GM23338 (cell line): ENCODE measurements at regions not wholly inside any gene's neighbourhood (a gene's known extent, or its start where the extent isn't known, plus 50 kb on each side); places are given as distances from the start of the nearest gene placed in this dataset.

Experiments used
- ATAC-seq: fragments of 200-7000 bp; cut with Tn5 transposase; 3 replicates; pipeline ENCODE4 v1.9.1; 2020
- DNase-seq: peaks from one replicate; pipeline ENCODE4 v3.0.0-alpha.2; 2015; ENCODE audit warnings: low spot score
- H2AFZ ChIP-seq: fragments of 200-600 bp; sonication (generic); 2 replicates; pipeline ENCODE4 v1.8.0; 2016; ENCODE audit warnings: antibody characterized with exemption, mild to moderate bottlenecking, moderate library complexity
- H3F3A ChIP-seq: fragments of 200-600 bp; sonication (generic); replicated peaks from 2 replicates; pipeline ENCODE4 v1.8.0; 2017; ENCODE audit warnings: antibody characterized with exemption, mixed run types, low read depth
- H3K27ac ChIP-seq: fragments of 200-600 bp; sonication (generic); 2 replicates; pipeline ENCODE4 v1.6.1; 2016; ENCODE audit warnings: low read depth
- H3K27me3 ChIP-seq: fragments of 200-600 bp; sonication (generic); 2 replicates; pipeline ENCODE4 v1.8.0; 2016; ENCODE audit warnings: mild to moderate bottlenecking, mixed run types, moderate library complexity; ENCODE audit not compliant: insufficient read depth
- H3K36me3 ChIP-seq: fragments of 200-600 bp; sonication (generic); 2 replicates; pipeline ENCODE4 v1.8.0; 2016; ENCODE audit warnings: mild to moderate bottlenecking; ENCODE audit not compliant: insufficient read depth
- H3K4me1 ChIP-seq: fragments of 200-600 bp; sonication (generic); 2 replicates; pipeline ENCODE4 v1.8.0; 2016; ENCODE audit warnings: mild to moderate bottlenecking, moderate library complexity; ENCODE audit not compliant: insufficient read depth
- H3K4me2 ChIP-seq: fragments of 200-600 bp; sonication (generic); 2 replicates; pipeline ENCODE4 v1.7.1; 2017; ENCODE audit warnings: mixed run types
- H3K4me3 ChIP-seq: fragments of 200-600 bp; sonication (generic); 2 replicates; pipeline ENCODE4 v1.6.1; 2016; ENCODE audit warnings: mixed run types
- H3K79me2 ChIP-seq: fragments of 200-600 bp; sonication (generic); replicated peaks from 2 replicates; pipeline ENCODE4 v1.8.0; 2017; ENCODE audit warnings: mild to moderate bottlenecking; ENCODE audit not compliant: insufficient read depth
- H3K9me2 ChIP-seq: fragments of 200-600 bp; sonication (generic); 2 replicates; pipeline ENCODE4 v1.8.0; 2017; ENCODE audit not compliant: insufficient read depth
- H4K20me1 ChIP-seq: fragments of 200-600 bp; sonication (generic); replicated peaks from 2 replicates; pipeline ENCODE4 v1.8.0; 2017; ENCODE audit warnings: mild to moderate bottlenecking; ENCODE audit not compliant: insufficient read depth
- H3K27ac Mint-ChIP-seq: 2 replicates; pipeline ENCODE4 v1.8.0; 2020; ENCODE audit warnings: inconsistent platforms, mild to moderate bottlenecking, moderate library complexity, mixed read lengths
- H3K27me3 Mint-ChIP-seq: 3 replicates; pipeline ENCODE4 v1.8.0; 2022; ENCODE audit warnings: low read depth, mild to moderate bottlenecking, moderate library complexity, mixed read lengths, inconsistent platforms; ENCODE audit not compliant: insufficient read depth, poor library complexity
- H3K36me3 Mint-ChIP-seq: 3 replicates; pipeline ENCODE4 v1.8.0; 2021; ENCODE audit warnings: low read depth, mild to moderate bottlenecking, inconsistent platforms, moderate library complexity, mixed read lengths
- H3K4me1 Mint-ChIP-seq: 3 replicates; pipeline ENCODE4 v1.8.0; 2020; ENCODE audit warnings: mild to moderate bottlenecking, inconsistent platforms, mixed read lengths
- H3K4me3 Mint-ChIP-seq: 3 replicates; pipeline ENCODE4 v1.8.0; 2021; ENCODE audit warnings: moderate library complexity, mild to moderate bottlenecking, inconsistent platforms, mixed read lengths
- H3K9me3 Mint-ChIP-seq: 3 replicates; pipeline ENCODE4 v1.8.0; 2020; ENCODE audit warnings: moderate library complexity, mild to moderate bottlenecking, inconsistent platforms, mixed read lengths
- CREB1 ChIP-seq: fragments of 250-450 bp; sonication (Bioruptor Pico); IDR thresholded peaks from 2 replicates; pipeline ENCODE4 v1.5.0; 2020; ENCODE audit warnings: low read depth, mild to moderate bottlenecking, moderate library complexity
- EZH2 ChIP-seq: fragments of 200-600 bp; sonication (generic); IDR thresholded peaks from one replicate; pipeline ENCODE4 v1.8.0; 2017; ENCODE audit warnings: antibody characterized with exemption, mild to moderate bottlenecking, low read depth; ENCODE audit not compliant: unreplicated experiment
- EZH2phosphoT487 ChIP-seq: fragments of 200-600 bp; sonication (generic); IDR thresholded peaks from one replicate; pipeline ENCODE4 v1.8.1; 2018; ENCODE audit warnings: antibody characterized with exemption; ENCODE audit not compliant: unreplicated experiment
- JUNB ChIP-seq: IDR thresholded peaks from one replicate; pipeline ENCODE4 v1.6.1; 2016; ENCODE audit warnings: antibody characterized with exemption; ENCODE audit not compliant: unreplicated experiment
- NANOG ChIP-seq: IDR thresholded peaks from 2 replicates; pipeline ENCODE4 v1.6.1; 2016; ENCODE audit warnings: antibody characterized with exemption, borderline replicate concordance
- POLR2AphosphoS5 ChIP-seq: IDR thresholded peaks from 2 replicates; pipeline ENCODE4 v1.6.1; 2016; ENCODE audit warnings: antibody characterized with exemption, low read depth
- STAT1 ChIP-seq: IDR thresholded peaks from one replicate; pipeline ENCODE4 v1.6.1; 2016; ENCODE audit warnings: antibody characterized with exemption; ENCODE audit not compliant: unreplicated experiment
- ZNF114 ChIP-seq: fragments of 250-450 bp; sonication (Bioruptor Pico); IDR thresholded peaks from 2 replicates; pipeline ENCODE4 v1.5.0; 2020; ENCODE audit warnings: mild to moderate bottlenecking, moderate library complexity
- ZNF331 ChIP-seq: fragments of 250-450 bp; sonication (Bioruptor Pico); IDR thresholded peaks from 2 replicates; pipeline ENCODE4 v1.5.0; 2020; ENCODE audit warnings: low read depth, mild to moderate bottlenecking, moderate library complexity
- TF ChIP-seq, protein P1 (sequence below), 2 experiments: fragments of 200-600 bp in 1 of 2; sonication (generic) in 1 of 2; conservative IDR thresholded peaks; 2 replicates each; pipeline versions ENCODE4 v1.5.1 to v1.6.1; 2016 to 2017; ENCODE audit warnings: antibody characterized with exemption in 2 of 2, low read depth in 2 of 2, mild to moderate bottlenecking in 2 of 2, moderate library complexity in 1 of 2
- TF ChIP-seq, protein P2 (sequence below): fragments of 250-450 bp; sonication (Bioruptor Pico); IDR thresholded peaks from 2 replicates; pipeline ENCODE4 v1.5.0; 2020; ENCODE audit warnings: mild to moderate bottlenecking, moderate library complexity
- TF ChIP-seq, protein P3 (sequence below): IDR thresholded peaks from one replicate; pipeline ENCODE4 v1.6.1; 2018; ENCODE audit warnings: antibody characterized with exemption; ENCODE audit not compliant: unreplicated experiment

DNA sequence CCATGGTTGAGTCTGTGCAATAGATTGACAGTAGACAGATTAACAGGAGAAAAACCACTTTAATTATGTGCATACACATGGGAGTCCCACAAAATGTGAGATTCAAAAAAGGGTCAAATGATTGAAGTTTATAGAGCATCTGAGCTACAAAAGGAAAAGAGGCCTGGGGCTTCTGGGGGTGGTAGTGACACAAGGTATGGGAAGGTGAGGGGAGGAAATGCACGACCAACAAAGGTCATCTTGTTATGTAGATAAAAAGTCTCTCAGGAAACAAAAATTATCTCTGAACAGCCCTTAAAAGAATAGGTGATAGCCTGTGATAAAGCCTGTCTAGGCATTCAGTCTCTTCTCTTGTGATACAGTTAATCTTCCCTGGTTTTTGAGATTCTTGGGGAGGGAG lies 141.7 kb downstream of the SEC23IP start:
- H3K36me3 ChIP-seq, result no peaks in the 10 kb centered on the region
- H3F3A ChIP-seq, result no peaks in the 10 kb centered on the region
- no peak overlapping the region for H3K27ac ChIP-seq
- Mint-ChIP-seq H3K36me3 (no peaks in the 10 kb centered on the region), H3K4me1 (peaks cover 7% of the 10 kb centered on the region), H3K4me3 (no peak overlapping the region), H3K27ac (no peak overlapping the region), H3K27me3 (no peaks in the 10 kb centered on the region), H3K9me3 (no peaks in the 10 kb centered on the region)
- no peaks in the 10 kb centered on the region for H3K27me3 ChIP-seq
- H3K9me2 ChIP-seq, result 0 out of 2 replicates have a peak, but pooled peaks cover 2% of the 10 kb centered on the region
- no peak overlapping the region for H3K4me3 ChIP-seq
- no peak overlapping the region for H3K4me2 ChIP-seq
- no peak overlapping the region for H2AFZ ChIP-seq
- no peak for ATAC-seq
- no peaks in the 10 kb centered on the region for H4K20me1 ChIP-seq
- no peak for DNase-seq
- TF ChIP-seq POLR2AphosphoS5, result no peak
- no peak for TF ChIP-seq EZH2phosphoT487
- no peak for TF ChIP-seq ZNF114 (CRISPR knock-in tag)
- TF ChIP-seq JUNB, result no peak
- TF ChIP-seq, protein P1, sequence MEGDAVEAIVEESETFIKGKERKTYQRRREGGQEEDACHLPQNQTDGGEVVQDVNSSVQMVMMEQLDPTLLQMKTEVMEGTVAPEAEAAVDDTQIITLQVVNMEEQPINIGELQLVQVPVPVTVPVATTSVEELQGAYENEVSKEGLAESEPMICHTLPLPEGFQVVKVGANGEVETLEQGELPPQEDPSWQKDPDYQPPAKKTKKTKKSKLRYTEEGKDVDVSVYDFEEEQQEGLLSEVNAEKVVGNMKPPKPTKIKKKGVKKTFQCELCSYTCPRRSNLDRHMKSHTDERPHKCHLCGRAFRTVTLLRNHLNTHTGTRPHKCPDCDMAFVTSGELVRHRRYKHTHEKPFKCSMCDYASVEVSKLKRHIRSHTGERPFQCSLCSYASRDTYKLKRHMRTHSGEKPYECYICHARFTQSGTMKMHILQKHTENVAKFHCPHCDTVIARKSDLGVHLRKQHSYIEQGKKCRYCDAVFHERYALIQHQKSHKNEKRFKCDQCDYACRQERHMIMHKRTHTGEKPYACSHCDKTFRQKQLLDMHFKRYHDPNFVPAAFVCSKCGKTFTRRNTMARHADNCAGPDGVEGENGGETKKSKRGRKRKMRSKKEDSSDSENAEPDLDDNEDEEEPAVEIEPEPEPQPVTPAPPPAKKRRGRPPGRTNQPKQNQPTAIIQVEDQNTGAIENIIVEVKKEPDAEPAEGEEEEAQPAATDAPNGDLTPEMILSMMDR (conservative IDR thresholded peaks at IDR 0.05; ENCODE audit: low read depth in 2 of 2), result no peak
- TF ChIP-seq EZH2, result no peak
- TF ChIP-seq, protein P2, sequence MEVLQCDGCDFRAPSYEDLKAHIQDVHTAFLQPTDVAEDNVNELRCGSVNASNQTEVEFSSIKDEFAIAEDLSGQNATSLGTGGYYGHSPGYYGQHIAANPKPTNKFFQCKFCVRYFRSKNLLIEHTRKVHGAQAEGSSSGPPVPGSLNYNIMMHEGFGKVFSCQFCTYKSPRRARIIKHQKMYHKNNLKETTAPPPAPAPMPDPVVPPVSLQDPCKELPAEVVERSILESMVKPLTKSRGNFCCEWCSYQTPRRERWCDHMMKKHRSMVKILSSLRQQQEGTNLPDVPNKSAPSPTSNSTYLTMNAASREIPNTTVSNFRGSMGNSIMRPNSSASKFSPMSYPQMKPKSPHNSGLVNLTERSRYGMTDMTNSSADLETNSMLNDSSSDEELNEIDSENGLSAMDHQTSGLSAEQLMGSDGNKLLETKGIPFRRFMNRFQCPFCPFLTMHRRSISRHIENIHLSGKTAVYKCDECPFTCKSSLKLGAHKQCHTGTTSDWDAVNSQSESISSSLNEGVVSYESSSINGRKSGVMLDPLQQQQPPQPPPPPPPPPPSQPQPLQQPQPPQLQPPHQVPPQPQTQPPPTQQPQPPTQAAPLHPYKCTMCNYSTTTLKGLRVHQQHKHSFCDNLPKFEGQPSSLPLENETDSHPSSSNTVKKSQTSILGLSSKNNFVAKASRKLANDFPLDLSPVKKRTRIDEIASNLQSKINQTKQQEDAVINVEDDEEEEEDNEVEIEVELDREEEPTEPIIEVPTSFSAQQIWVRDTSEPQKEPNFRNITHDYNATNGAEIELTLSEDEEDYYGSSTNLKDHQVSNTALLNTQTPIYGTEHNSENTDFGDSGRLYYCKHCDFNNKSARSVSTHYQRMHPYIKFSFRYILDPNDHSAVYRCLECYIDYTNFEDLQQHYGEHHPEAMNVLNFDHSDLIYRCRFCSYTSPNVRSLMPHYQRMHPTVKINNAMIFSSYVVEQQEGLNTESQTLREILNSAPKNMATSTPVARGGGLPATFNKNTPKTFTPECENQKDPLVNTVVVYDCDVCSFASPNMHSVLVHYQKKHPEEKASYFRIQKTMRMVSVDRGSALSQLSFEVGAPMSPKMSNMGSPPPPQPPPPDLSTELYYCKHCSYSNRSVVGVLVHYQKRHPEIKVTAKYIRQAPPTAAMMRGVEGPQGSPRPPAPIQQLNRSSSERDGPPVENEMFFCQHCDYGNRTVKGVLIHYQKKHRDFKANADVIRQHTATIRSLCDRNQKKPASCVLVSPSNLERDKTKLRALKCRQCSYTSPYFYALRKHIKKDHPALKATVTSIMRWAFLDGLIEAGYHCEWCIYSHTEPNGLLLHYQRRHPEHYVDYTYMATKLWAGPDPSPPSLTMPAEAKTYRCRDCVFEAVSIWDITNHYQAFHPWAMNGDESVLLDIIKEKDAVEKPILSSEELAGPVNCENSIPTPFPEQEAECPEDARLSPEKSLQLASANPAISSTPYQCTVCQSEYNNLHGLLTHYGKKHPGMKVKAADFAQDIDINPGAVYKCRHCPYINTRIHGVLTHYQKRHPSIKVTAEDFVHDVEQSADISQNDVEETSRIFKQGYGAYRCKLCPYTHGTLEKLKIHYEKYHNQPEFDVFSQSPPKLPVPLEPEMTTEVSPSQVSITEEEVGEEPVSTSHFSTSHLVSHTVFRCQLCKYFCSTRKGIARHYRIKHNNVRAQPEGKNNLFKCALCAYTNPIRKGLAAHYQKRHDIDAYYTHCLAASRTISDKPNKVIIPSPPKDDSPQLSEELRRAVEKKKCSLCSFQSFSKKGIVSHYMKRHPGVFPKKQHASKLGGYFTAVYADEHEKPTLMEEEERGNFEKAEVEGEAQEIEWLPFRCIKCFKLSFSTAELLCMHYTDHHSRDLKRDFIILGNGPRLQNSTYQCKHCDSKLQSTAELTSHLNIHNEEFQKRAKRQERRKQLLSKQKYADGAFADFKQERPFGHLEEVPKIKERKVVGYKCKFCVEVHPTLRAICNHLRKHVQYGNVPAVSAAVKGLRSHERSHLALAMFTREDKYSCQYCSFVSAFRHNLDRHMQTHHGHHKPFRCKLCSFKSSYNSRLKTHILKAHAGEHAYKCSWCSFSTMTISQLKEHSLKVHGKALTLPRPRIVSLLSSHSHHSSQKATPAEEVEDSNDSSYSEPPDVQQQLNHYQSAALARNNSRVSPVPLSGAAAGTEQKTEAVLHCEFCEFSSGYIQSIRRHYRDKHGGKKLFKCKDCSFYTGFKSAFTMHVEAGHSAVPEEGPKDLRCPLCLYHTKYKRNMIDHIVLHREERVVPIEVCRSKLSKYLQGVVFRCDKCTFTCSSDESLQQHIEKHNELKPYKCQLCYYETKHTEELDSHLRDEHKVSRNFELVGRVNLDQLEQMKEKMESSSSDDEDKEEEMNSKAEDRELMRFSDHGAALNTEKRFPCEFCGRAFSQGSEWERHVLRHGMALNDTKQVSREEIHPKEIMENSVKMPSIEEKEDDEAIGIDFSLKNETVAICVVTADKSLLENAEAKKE (CRISPR knock-in tag), result no peak
- no peak for TF ChIP-seq ZNF331
- no peak for TF ChIP-seq STAT1
- TF ChIP-seq NANOG, result no peak
- TF ChIP-seq, protein P3, sequence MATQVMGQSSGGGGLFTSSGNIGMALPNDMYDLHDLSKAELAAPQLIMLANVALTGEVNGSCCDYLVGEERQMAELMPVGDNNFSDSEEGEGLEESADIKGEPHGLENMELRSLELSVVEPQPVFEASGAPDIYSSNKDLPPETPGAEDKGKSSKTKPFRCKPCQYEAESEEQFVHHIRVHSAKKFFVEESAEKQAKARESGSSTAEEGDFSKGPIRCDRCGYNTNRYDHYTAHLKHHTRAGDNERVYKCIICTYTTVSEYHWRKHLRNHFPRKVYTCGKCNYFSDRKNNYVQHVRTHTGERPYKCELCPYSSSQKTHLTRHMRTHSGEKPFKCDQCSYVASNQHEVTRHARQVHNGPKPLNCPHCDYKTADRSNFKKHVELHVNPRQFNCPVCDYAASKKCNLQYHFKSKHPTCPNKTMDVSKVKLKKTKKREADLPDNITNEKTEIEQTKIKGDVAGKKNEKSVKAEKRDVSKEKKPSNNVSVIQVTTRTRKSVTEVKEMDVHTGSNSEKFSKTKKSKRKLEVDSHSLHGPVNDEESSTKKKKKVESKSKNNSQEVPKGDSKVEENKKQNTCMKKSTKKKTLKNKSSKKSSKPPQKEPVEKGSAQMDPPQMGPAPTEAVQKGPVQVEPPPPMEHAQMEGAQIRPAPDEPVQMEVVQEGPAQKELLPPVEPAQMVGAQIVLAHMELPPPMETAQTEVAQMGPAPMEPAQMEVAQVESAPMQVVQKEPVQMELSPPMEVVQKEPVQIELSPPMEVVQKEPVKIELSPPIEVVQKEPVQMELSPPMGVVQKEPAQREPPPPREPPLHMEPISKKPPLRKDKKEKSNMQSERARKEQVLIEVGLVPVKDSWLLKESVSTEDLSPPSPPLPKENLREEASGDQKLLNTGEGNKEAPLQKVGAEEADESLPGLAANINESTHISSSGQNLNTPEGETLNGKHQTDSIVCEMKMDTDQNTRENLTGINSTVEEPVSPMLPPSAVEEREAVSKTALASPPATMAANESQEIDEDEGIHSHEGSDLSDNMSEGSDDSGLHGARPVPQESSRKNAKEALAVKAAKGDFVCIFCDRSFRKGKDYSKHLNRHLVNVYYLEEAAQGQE, result no peak
- TF ChIP-seq CREB1, result no peak
- H3K79me2 ChIP-seq, result no peaks in the 10 kb centered on the region
- H3K4me1 ChIP-seq, result peaks cover 4% of the 10 kb centered on the region
